ENCODE measurements at regions not wholly inside any gene's neighbourhood (a gene's known extent, or its start where the extent isn't known, plus 50 kb on each side); places are given as distances from the start of the nearest gene placed in this dataset.
A peak's percentile ranks its signal among the peaks of the same experiment; 100 is the strongest.

- no peak for DNase-seq
These were observed 158.1 kb upstream of the VCX3A start for GRCh38 chrX:6693051-6693450.

GRCh38 chrX:6685489-6685888 is 150.6 kb upstream of the VCX3A start:
- DNase-seq = no peak

GRCh38 chrX:6683353-6683752 is 148.4 kb upstream of the VCX3A start:
- no peak for DNase-seq

- DNase-seq = no peak
These were observed 146.7 kb upstream of the VCX3A start for GRCh38 chrX:6681521-6682145.

GRCh38 chrX:6679988-6680387 is 145.1 kb upstream of the VCX3A start:
- no peak for DNase-seq

GRCh38 chrX:6679550-6679949 is 144.6 kb upstream of the VCX3A start:
- DNase-seq = no peak

- DNase-seq = no peak
These were observed 143.4 kb upstream of the VCX3A start for GRCh38 chrX:6678313-6678712.

GRCh38 chrX:6674734-6675133 is 139.8 kb upstream of the VCX3A start:
- no peak for DNase-seq

GRCh38 chrX:6667048-6667768 is 132.3 kb upstream of the VCX3A start:
- DNase-seq = no peak

GRCh38 chrX:6666624-6667023 is 131.7 kb upstream of the VCX3A start:
- DNase-seq = no peak

- no peak for DNase-seq
These were observed 126.8 kb upstream of the VCX3A start for GRCh38 chrX:6661736-6662135.

GRCh38 chrX:6660567-6661264 is 125.8 kb upstream of the VCX3A start:
- DNase-seq = no peak

- DNase-seq = no peak
These were observed 110.3 kb upstream of the VCX3A start for GRCh38 chrX:6645216-6645615.

- DNase-seq = peak; percentile 9
These were observed 109.5 kb upstream of the VCX3A start for GRCh38 chrX:6644411-6644810.

GRCh38 chrX:6640727-6641126 is 105.8 kb upstream of the VCX3A start:
- DNase-seq = no peak

GRCh38 chrX:6614506-6614905 is 79.6 kb upstream of the VCX3A start:
- no peak for DNase-seq

GRCh38 chrX:6599230-6599860 is 64.4 kb upstream of the VCX3A start:
- DNase-seq = no peak

All from activated CD4-positive, alpha-beta T cell treated with anti-CD3 and anti-CD28 coated beads, Interleukin-2, Interleukin-6, amounts not matched to agents 100 ng/mL and 50 ng/mL, durations not matched to agents 16 hours and 8 hours (primary cell).